ENCODE measurements at regions not wholly inside any gene's neighbourhood (a gene's known extent, or its start where the extent isn't known, plus 50 kb on each side); places are given as distances from the start of the nearest gene placed in this dataset.

- H3F3A ChIP-seq (ENCODE audit: insufficient read depth, low read length, poor library complexity, severe bottlenecking) = no peaks in the 10 kb centered on the region
- H3K79me2 ChIP-seq (replicated peaks; ENCODE audit: insufficient read depth, low read length) = no peaks in the 10 kb centered on the region
- no peak overlapping the region for H2AFZ ChIP-seq (ENCODE audit: low read depth, low read length)
- no peak overlapping the region for H3K9ac ChIP-seq (ENCODE audit: low read length)
- TF ChIP-seq POLR2AphosphoS5 (IDR thresholded peaks at IDR 0.05) (no peak), RAD21 (conservative IDR thresholded peaks at IDR 0.05) (no peak), MXI1 (conservative IDR thresholded peaks at IDR 0.05; ENCODE audit: poor library complexity, severe bottlenecking) (no peak), EP300 (conservative IDR thresholded peaks at IDR 0.05; ENCODE audit: poor library complexity, severe bottlenecking) (no peak), TAF1 (IDR thresholded peaks at IDR 0.05; ENCODE audit: low read depth) (no peak)
- TF ChIP-seq, protein P1, sequence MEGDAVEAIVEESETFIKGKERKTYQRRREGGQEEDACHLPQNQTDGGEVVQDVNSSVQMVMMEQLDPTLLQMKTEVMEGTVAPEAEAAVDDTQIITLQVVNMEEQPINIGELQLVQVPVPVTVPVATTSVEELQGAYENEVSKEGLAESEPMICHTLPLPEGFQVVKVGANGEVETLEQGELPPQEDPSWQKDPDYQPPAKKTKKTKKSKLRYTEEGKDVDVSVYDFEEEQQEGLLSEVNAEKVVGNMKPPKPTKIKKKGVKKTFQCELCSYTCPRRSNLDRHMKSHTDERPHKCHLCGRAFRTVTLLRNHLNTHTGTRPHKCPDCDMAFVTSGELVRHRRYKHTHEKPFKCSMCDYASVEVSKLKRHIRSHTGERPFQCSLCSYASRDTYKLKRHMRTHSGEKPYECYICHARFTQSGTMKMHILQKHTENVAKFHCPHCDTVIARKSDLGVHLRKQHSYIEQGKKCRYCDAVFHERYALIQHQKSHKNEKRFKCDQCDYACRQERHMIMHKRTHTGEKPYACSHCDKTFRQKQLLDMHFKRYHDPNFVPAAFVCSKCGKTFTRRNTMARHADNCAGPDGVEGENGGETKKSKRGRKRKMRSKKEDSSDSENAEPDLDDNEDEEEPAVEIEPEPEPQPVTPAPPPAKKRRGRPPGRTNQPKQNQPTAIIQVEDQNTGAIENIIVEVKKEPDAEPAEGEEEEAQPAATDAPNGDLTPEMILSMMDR (IDR thresholded peaks at IDR 0.05; ENCODE audit: poor library complexity, severe bottlenecking) = no peak
- no peaks in the 10 kb centered on the region for H3K9me3 ChIP-seq (ENCODE audit: low read length)
- H3K36me3 ChIP-seq (ENCODE audit: insufficient read depth, low read length) = no peaks in the 10 kb centered on the region
- H4K20me1 ChIP-seq (ENCODE audit: insufficient read depth) = no peaks in the 10 kb centered on the region
- H3K27me3 ChIP-seq (ENCODE audit: insufficient read depth, low read depth, low read length) = no peaks in the 10 kb centered on the region
- H3K4me3 ChIP-seq (ENCODE audit: low read length) = no peak overlapping the region
- H3K4me2 ChIP-seq (ENCODE audit: low read length) = no peak overlapping the region
- no peaks in the 10 kb centered on the region for H3K9me2 ChIP-seq (ENCODE audit: insufficient read depth, low read length)
- no peak overlapping the region for H3K27ac ChIP-seq (ENCODE audit: low read length)
Observed at GRCh38 chr12:131640525-131640924, 70.4 kb upstream of the SFSWAP start.

- no peak overlapping the region for H3K27ac ChIP-seq (ENCODE audit: low read length)
Observed at GRCh38 chr12:131641315-131641714, 69.6 kb upstream of the SFSWAP start.

More at GRCh38 chr12:131641315-131641714, 69.6 kb upstream of the SFSWAP start:
- Histone ChIP-seq H3F3A (ENCODE audit: insufficient read depth, low read length, poor library complexity, severe bottlenecking) (no peaks in the 10 kb centered on the region), H3K9ac (ENCODE audit: low read length) (no peak overlapping the region), H3K4me2 (ENCODE audit: low read length) (no peak overlapping the region), H3K9me3 (ENCODE audit: low read length) (no peaks in the 10 kb centered on the region), H3K79me2 (replicated peaks; ENCODE audit: insufficient read depth, low read length) (no peaks in the 10 kb centered on the region), H2AFZ (ENCODE audit: low read depth, low read length) (no peak overlapping the region), H3K9me2 (ENCODE audit: insufficient read depth, low read length) (no peaks in the 10 kb centered on the region), H3K4me3 (ENCODE audit: low read length) (no peak overlapping the region), H3K27me3 (ENCODE audit: insufficient read depth, low read depth, low read length) (no peaks in the 10 kb centered on the region), H4K20me1 (ENCODE audit: insufficient read depth) (no peaks in the 10 kb centered on the region), H3K36me3 (ENCODE audit: insufficient read depth, low read length) (no peaks in the 10 kb centered on the region)
- TF ChIP-seq, protein P1 (IDR thresholded peaks at IDR 0.05; ENCODE audit: poor library complexity, severe bottlenecking) = no peak
- TF ChIP-seq MXI1 (conservative IDR thresholded peaks at IDR 0.05; ENCODE audit: poor library complexity, severe bottlenecking) (no peak), TAF1 (IDR thresholded peaks at IDR 0.05; ENCODE audit: low read depth) (no peak), REST (IDR thresholded peaks at IDR 0.05; ENCODE audit: borderline replicate concordance) (no peak), EZH2 (IDR thresholded peaks at IDR 0.05; ENCODE audit: borderline replicate concordance, insufficient read depth, low read length, poor library complexity, severe bottlenecking) (no peak), RAD21 (conservative IDR thresholded peaks at IDR 0.05) (no peak), SMC3 (conservative IDR thresholded peaks at IDR 0.05; ENCODE audit: poor library complexity) (no peak), EP300 (conservative IDR thresholded peaks at IDR 0.05; ENCODE audit: poor library complexity, severe bottlenecking) (no peak), POLR2AphosphoS5 (IDR thresholded peaks at IDR 0.05) (no peak)

All from neural cell (in vitro differentiated cells).